ENCODE measurements at regions not wholly inside any gene's neighbourhood (a gene's known extent, or its start where the extent isn't known, plus 50 kb on each side); places are given as distances from the start of the nearest gene placed in this dataset.

- in situ Hi-C loops (cut with MboI; ENCODE audit: low pct_unique_long_range_greater_than_20kb, low sequenced_read_pairs), result no loop called here
- DNase-seq, result no peak
Measured at GRCh38 chr12:97899529-97899928, 436.9 kb downstream of the RMST start.

DNA sequence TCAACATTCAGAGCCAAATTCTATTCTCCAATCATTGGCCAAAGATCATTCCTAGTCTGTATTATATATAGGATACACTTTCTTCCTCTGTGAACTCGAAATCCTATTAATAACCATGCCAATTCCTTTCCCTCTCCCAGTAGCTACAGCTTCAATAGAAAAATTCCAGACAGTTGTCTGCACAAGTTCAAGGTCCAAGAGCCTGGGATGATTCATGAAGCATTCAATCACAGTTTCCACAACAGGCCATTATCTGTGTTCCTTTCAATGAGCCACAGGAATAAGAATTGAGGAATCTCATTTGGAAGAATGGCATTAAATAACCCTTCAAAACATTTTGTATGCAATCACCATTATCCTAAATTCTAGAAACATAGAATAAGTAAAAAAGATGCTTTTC is 437.4 kb downstream of the RMST start:
- DNase-seq, result no peak
- in situ Hi-C loops (cut with MboI; ENCODE audit: low pct_unique_long_range_greater_than_20kb, low sequenced_read_pairs), result no loop called here

DNA sequence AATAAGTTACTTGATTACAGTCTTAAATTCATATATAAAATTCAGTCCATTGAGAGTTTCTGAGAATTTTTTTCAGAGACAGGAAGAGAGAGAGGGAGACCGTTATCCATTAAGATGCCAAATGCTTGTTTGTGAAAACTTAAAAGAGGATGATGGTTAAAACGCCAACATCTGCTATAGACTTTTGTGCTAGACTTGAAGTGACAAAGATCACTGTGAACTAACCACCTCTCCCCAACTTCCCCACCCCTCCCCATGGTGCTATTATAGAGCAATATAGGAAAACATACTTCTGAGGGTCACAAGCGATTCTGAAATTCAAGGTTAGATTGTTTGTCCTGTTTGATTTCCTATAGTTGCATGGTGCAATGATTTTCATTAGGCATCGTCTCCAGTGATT is 440.8 kb downstream of the RMST start:
- DNase-seq, result no peak

GRCh38 chr12:97907504-97907903 is 444.9 kb downstream of the RMST start:
- in situ Hi-C loops (cut with MboI; ENCODE audit: low pct_unique_long_range_greater_than_20kb, low sequenced_read_pairs), result no loop called here
- no peak for DNase-seq

More for the DNA sequence above, 440.8 kb downstream of the RMST start:
- in situ Hi-C loops (cut with MboI; ENCODE audit: low pct_unique_long_range_greater_than_20kb, low sequenced_read_pairs), result no loop called here

DNA sequence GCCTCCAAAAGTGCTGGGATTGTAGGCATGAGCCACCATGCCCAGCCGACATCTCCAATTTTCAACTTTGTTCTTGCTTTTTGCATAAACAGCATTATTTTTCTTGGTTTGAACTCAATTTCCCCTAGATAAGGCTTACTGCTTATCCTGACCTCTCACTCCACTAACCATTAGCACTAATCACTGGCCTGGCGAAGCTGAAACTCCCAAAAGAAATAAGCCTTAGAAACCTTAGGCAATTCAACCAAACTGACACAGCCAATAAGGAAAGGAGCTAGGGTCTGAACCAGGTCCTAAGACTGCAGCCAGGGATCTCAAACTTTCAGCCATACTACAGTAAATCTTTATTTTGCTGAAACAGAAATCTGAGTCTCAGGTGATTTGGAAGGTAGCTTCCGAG is 448.0 kb downstream of the RMST start:
- DNase-seq, result no peak
- in situ Hi-C loops (cut with MboI; ENCODE audit: low pct_unique_long_range_greater_than_20kb, low sequenced_read_pairs), result no loop called here

DNA sequence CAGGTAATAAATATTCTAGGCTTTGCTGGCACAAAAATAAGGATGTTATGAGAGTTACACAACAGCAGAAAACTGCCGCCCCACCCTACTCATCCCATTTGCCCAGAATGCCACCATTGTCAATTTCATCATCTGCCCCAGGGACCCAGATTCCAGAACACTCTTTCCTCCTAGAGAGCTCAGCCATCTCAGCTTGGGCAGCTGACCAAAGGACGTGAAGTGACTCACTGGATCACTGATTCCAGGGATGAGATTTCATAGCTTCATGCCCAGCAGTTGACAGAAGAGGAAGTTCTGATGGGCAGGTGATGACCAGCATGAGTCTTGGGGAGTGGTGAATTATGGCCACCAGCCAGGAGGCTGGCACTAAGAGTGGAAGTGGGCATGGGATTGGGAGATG is 450.3 kb downstream of the RMST start:
- in situ Hi-C loops (cut with MboI; ENCODE audit: low pct_unique_long_range_greater_than_20kb, low sequenced_read_pairs), result no loop called here
- no peak for DNase-seq

- DNase-seq, result no peak
Measured at GRCh38 chr12:97921979-97922722, 459.5 kb downstream of the RMST start.

DNA sequence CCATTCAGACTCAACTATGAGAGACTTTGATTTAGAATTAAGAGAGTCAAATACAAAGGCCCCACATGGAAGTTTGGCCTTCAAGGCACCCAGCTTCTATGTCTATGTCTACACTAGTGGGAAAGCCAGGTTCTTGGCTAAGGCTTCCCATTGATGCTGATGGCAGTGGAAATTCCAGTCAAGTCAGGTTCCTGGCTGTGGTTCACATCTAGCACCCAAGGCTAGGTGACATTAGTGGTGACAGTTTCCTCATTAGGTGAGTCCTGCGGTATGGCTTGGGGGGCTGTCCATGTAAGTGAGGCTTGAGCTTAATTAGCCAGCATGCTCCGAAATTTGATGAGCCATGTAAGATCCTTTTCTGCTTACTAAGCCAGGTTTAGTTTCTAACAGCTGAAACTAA is 460.9 kb downstream of the RMST start:
- no peak for DNase-seq
- in situ Hi-C loops (cut with MboI; ENCODE audit: low pct_unique_long_range_greater_than_20kb, low sequenced_read_pairs), result no loop called here

More at GRCh38 chr12:97921979-97922722, 459.5 kb downstream of the RMST start:
- in situ Hi-C loops (cut with MboI; ENCODE audit: low pct_unique_long_range_greater_than_20kb, low sequenced_read_pairs), result no loop called here

DNA sequence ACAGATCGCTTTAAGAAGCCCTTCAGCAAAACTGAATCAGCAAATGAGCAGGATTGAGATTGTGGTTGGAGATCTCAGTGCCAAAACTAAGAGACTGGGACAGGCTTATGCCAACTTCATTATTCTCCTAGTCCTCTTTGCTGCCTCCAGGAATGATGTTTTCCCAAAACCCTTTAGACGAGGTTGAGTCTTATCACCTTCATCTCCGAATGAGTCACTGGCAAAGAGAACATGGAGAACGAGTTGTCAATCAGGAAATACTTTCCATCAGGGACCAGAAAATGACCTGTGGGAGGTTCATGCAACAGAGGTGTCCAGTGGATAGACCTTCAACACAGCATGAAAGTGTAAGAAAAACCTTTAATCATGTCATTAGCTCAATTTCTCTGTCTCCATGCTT is 461.5 kb downstream of the RMST start:
- in situ Hi-C loops (cut with MboI; ENCODE audit: low pct_unique_long_range_greater_than_20kb, low sequenced_read_pairs), result no loop called here
- no peak for DNase-seq

DNA sequence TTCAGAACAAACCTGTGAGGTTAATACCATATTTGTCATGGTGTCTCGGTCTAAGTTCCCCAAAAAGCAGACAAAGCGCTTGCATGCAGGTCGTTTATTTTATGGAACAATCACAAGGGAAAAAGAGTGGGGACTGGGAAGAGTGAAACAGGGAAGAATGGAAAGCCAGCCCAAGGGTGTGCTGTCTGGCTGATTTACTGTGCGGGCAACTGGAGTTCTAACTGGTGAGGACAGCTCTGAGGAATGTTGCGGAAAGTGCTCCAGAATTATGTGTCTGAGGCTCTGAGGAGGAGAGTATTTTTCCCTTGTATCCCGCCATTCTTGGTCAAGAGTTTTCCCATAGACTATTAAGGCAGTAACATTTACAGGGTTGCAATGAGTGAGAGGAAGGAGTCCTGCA is 465.4 kb downstream of the RMST start:
- in situ Hi-C loops (cut with MboI; ENCODE audit: low pct_unique_long_range_greater_than_20kb, low sequenced_read_pairs), result no loop called here
- no peak for DNase-seq

DNA sequence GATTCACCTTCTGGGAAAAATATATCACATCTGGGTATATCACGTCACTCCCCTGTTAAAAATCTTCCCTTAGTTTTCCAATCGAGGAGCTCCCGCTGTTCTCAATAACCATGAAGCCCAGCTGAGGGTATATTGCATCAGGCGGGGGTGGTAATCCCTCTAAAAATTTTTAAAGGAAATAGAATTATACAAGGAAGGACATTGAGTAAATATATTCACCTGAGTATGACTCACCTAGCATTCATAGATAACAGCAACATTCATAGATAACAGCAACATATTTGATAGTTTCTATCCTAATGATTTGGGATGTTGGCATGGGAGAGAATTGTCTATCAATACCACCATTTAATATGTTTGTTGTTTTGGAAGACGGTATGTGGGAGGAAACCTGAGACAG is 473.6 kb downstream of the RMST start:
- in situ Hi-C loops (cut with MboI; ENCODE audit: low pct_unique_long_range_greater_than_20kb, low sequenced_read_pairs), result no loop called here
- DNase-seq, result no peak

GRCh38 chr12:97938031-97938430 is 475.4 kb downstream of the RMST start:
- DNase-seq, result no peak
- in situ Hi-C loops (cut with MboI; ENCODE audit: low pct_unique_long_range_greater_than_20kb, low sequenced_read_pairs), result no loop called here

GRCh38 chr12:97939156-97939555 is 476.6 kb downstream of the RMST start:
- DNase-seq, result no peak
- in situ Hi-C loops (cut with MboI; ENCODE audit: low pct_unique_long_range_greater_than_20kb, low sequenced_read_pairs), result no loop called here

GRCh38 chr12:97940105-97940504 is 477.5 kb downstream of the RMST start:
- no peak for DNase-seq
- in situ Hi-C loops (cut with MboI; ENCODE audit: low pct_unique_long_range_greater_than_20kb, low sequenced_read_pairs), result no loop called here

GRCh38 chr12:97940629-97941028 is 478.0 kb downstream of the RMST start:
- DNase-seq, result no peak
- in situ Hi-C loops (cut with MboI; ENCODE audit: low pct_unique_long_range_greater_than_20kb, low sequenced_read_pairs), result no loop called here

DNA sequence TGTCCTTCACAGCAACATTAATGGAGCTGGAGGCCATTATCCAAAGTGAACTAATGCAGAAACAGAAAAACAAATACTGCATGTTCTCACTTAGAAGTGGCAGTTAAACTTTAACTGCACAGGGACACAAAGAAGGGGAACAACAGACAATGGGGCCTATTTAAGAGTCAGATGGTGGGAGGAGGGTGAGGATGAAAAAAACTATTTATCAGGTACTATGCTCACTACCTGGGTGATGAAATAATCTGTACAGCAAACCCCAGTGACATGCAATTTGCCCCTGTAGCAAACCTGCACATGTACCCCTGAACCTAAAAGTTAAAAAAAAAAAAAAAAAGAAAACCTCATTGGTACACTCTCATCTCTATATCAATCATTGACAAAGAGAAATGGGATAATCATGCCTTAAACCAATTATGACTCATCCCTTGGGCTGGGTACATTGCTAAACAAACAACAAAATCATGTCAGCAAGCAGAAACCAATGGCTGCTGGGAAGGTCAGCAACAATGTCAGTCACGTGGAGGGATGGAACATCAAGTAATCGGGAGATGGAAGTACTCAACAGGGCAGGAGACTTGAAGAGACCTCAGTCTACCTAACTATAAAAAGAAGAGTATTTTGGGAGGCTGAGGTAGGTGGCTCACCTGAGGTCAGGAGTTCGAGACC is 479.2 kb downstream of the RMST start:
- in situ Hi-C loops (cut with MboI; ENCODE audit: low pct_unique_long_range_greater_than_20kb, low sequenced_read_pairs), result no loop called here
- no peak for DNase-seq

DNA sequence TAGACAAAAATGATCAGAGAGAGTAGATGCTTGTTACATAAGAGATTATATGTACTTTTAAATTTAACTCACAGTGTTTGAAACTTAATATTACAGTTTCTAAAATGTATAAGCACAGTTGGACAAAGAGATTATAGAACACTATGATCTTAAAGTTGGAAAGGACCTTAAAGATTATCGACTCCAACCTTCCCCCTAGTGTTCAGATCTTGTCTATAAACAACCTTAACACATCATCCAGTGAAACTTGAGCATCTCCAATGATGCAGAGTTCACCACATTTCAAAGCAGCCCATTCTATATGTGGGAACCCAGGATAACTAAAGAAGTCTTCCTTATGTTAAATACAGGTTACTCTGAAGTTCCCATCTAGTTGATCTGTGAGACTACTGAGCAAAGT is 480.8 kb downstream of the RMST start:
- DNase-seq, result no peak

GRCh38 chr12:97944576-97944975 is 482.0 kb downstream of the RMST start:
- in situ Hi-C loops (cut with MboI; ENCODE audit: low pct_unique_long_range_greater_than_20kb, low sequenced_read_pairs), result no loop called here

More for the DNA sequence above, 480.8 kb downstream of the RMST start:
- in situ Hi-C loops (cut with MboI; ENCODE audit: low pct_unique_long_range_greater_than_20kb, low sequenced_read_pairs), result no loop called here

DNA sequence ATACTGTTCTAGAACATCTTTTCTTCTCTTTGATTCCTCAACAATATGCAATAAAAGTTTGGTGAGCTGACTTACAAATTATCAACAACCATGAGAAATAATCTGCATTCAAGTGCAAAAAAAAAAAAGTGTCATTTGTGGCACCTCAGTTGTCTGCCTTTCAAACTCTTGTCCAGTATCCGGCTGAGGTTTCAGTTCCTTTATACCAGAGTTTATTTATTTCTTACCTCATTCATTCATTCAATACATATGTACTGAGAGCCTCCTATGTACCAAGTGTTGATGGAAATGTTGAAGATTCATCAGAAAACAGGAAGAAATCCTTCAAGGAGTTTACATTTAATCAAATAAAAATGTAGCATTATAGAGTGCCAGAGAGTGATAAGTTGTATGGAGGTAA is 484.1 kb downstream of the RMST start:
- no peak for DNase-seq
- in situ Hi-C loops (cut with MboI; ENCODE audit: low pct_unique_long_range_greater_than_20kb, low sequenced_read_pairs), result no loop called here

More at GRCh38 chr12:97944576-97944975, 482.0 kb downstream of the RMST start:
- no peak for DNase-seq

- in situ Hi-C loops (cut with MboI; ENCODE audit: low pct_unique_long_range_greater_than_20kb, low sequenced_read_pairs), result no loop called here
- DNase-seq, result no peak
Measured at GRCh38 chr12:97948591-97948990, 486.0 kb downstream of the RMST start.

- DNase-seq, result no peak
- in situ Hi-C loops (cut with MboI; ENCODE audit: low pct_unique_long_range_greater_than_20kb, low sequenced_read_pairs), result no loop called here
Measured at GRCh38 chr12:97951239-97951638, 488.6 kb downstream of the RMST start.

All from KBM-7 (cell line).